Left hindlimb (tissue), 1 donor: ENCODE measurements at regions not wholly inside any gene's neighbourhood (a gene's known extent, or its start where the extent isn't known, plus 50 kb on each side); places are given as distances from the start of the nearest gene placed in this dataset.
"Not testable (repeated sequence)": the region's sequence is repeated elsewhere in the genome, so short reads cannot be mapped to it uniquely, and the experiment has no call there.

ENCODE experiments used
- DNase-seq: peaks from one replicate; pipeline ENCODE4 v3.0.0-alpha.2; 2018

DNA sequence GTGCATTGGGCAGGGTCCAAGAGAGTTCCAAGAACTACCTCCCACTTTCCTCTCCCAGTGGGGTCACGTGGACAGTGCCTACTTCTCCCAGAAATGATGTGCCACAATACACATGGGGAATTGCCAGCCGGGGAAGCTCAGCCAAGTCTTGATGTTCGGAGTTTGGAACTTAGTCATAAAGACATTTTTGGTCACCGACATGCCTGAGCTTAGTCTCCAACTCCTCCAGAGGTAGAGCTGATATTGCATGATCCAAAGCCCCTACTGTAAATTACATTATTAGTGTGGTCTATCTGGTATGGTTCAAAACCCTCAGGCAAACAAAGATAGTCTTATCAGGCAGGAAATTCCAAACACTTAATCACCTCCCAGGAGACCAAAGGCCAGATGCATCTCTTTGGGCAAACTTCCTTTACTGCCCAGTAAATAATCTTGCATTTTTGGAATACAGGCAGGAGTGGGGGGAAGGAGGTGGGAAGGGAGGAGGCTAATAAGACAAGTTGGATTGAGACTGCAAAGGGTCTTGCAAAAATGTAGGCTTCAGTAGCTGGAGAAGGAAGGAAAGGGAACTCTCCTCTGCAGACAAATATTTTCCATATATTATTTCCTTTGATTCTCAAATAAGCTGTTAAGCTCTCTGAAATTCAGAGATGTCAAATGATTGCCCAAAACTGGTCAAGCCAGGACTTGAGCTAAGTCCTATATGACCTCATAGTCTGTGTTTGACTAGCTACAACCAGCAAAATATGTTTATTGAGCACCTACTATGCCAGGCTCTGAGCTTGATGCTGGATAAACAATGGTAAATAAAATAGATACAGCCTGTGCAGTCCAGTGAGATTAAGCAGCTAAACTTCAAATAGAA, 99.4 kb downstream of the DRD1 start:
- no peak for DNase-seq

DNA sequence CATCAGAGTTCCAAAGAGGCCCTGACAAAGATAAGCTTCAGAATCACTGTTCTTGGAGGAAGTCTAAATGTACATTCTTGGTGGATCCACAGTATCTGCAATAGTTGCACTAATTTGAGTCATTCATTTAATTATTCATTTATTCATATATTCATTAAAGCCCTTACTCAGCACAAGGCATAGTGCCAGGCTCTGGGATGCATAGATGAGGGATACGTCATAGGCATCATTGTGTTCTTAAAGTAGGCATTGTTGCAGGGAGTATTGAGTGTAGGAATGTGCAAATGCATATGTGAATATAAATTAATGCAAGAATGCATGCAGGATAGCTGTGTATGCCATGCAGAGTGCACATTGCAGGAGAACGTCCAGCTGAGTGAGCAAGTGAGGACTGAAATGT, 100.7 kb downstream of the DRD1 start:
- no peak for DNase-seq

DNA sequence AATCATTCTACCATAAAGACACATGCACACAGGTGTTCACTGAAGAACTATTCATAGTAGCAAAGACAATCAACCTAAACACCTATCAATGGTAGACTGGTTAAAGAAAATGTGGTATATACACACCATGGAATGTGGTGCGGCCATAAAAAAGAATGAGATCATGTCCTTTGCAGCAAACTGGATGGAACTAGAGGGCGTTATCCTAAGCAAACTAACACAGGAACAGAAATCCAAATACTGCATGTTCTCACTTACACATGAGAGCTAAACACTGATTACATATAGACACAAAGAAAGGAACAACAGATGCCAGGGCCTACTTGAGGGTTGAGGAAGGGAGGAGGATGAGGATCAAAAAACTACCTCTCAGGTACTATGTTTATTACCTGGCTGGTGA, 103.8 kb downstream of the DRD1 start:
- no peak for DNase-seq

DNA sequence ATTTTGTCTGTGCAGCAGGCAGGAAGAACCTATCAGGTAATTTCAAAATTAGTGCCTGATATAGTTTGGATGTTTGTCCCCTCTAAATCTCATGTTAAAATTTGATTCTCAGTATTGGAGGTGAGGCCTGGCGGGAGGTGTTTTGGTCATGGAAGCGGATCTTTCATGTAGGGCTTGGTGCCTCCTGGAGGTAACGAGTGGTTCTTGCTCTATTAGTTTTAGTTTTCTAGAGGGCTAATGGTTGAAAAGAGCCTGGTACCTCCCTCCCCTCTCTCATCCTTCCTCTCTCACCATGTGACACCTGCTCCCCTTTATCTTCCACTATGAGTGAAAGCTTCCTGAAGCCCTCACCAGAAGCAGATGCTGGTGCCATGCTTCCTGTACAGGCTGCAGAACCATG, 106.3 kb downstream of the DRD1 start:
- no peak for DNase-seq

DNA sequence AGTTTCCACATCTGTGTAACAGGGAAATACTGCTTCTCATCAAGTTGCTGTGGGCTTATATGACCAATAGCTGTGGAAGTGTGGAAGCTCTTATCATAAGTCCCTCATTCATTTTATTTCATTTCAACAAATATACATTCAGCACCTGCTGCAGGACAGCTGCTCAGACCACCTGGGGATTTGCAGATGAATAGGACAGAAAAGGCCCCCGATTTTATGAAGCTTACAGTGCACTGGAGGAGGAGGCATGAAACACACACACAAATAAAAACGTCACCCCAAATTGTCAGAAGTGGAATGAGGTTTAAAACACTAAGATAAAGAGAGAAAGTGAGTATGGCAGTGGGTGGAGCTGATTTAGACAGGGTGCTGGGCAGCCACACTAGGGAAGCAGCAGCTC, 107.2 kb downstream of the DRD1 start:
- DNase-seq, result no peak

DNA sequence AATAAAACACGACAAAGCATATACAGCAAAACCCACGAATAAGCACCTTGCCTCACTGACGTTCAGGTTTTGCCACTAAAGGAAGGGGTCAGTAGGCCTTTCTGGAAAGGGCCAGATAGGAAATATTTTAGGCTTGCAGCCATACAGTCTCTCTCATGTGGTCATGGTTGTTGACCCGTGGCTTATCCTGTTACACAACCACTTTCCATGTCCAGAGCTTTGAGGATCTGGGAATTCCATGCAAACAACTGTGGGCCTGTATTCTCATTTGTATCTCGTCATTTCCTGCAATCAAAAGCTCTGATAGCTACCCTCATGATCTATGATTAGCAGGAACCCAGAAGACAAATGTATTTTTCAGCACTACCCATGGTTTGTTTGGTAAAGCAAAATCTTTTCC, 108.3 kb downstream of the DRD1 start:
- DNase-seq, result no peak

DNA sequence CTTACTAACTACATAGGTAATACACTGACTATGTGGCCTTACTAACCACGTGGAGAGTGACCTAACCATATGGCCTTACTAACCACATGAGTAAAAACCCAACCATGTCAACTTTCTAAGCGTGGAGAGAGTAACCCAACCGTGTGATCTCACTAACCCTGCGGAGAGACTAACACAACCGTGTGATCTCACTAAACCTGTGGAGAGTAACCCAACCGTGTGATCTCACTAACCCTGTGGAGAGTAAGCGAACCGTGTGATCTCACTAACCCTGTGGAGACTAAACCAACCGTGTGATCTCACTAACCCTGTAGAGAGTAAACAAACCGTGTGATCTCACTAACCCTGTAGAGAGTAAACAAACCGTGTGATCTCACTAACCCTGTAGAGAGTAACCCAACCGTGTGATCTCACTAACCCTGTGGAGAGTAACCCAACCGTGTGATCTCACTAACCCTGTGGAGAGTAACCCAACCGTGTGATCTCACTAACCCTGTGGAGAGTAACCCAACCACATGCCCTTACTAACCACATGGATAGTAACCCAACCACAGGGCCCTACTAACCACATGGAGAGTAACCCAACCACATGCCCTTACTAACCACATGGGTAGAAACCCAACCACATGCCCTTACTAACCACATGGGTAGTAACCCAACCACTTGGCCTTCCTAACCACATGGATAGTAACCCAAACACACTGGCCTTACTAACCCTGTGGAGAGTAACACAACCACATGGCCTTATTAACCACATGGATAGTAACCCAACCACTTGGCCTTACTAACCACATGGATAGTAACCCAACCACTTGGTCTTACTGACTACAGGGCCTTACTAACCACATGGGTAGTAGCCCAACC, 112.6 kb downstream of the DRD1 start:
- not testable (repeated sequence) for DNase-seq

DNA sequence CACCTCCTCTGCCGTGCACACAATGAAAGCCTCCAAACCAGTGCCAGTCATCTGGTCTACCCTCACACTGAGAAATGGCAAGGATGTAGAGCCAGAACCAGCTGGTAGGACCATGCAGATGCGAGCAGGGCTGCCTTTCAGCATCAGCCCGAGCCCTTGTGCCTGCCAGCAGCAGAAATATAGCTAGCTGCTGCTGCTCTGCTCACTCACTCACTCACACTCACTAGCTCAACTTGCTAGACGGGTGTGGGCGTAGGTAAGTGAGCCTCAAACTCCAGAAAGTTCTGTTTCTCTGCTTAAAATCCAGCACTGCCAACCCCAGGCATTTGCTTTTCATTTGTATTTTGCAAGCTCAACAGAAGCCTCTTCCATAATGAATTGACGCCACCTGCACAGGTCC, 114.0 kb downstream of the DRD1 start:
- DNase-seq, result no peak

DNA sequence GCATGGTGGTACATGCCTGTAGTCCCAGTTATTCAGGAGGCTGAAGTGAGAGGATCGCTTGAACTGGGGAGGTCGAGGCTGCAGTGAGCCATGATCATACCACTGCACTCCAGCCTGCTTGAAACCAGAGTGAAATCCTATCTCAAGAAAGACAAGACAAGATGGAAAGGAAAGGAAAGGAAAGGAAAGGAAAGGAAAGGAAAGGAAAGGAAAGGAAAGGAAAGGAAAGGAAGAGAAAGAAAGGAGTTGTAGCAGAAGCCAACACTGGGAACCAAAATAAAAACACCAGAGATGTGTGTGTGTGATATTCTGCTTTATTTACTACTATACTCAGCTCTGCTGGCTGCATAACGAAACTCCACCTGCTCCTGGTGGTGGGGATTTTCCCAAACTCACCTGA, 115.3 kb downstream of the DRD1 start:
- no peak for DNase-seq

DNA sequence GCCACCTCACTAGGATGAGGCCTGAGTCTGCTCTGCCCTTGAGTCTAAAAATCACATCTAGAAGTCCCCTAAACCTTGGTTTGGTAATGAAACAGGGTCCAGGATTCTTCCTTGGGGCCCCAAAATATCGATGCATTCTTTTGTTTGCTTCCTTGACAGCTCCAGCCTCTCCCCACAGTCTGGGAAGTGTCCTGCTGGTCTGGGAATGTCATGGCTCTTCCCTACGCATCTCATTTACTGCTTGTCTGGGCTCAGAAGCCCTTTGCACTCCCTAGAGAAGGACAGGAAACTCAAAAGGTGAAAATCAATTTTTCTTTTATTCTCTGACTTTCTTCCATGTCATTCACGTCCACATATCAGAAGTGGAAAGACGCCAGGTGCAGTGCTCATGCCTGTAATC, 115.8 kb downstream of the DRD1 start:
- no peak for DNase-seq

DNA sequence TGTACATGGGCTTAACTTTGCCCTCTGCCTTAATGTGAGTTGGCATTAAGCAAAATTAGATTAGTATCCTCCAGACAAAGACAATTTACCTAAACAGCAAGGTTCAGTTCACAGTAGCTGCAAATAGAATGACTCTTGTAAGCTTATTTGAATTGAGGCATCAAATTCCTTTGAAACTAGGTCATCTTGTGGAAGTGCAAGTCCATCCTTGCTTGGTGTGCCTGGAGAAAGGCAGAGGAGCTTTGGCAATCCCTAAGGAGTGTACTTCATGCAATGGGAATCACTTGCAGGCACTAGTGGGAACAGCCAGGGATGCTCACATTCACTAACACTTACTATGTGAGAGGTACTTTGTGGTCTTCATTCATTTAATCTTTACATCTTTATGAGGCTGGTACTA, 118.3 kb downstream of the DRD1 start:
- no peak for DNase-seq

DNA sequence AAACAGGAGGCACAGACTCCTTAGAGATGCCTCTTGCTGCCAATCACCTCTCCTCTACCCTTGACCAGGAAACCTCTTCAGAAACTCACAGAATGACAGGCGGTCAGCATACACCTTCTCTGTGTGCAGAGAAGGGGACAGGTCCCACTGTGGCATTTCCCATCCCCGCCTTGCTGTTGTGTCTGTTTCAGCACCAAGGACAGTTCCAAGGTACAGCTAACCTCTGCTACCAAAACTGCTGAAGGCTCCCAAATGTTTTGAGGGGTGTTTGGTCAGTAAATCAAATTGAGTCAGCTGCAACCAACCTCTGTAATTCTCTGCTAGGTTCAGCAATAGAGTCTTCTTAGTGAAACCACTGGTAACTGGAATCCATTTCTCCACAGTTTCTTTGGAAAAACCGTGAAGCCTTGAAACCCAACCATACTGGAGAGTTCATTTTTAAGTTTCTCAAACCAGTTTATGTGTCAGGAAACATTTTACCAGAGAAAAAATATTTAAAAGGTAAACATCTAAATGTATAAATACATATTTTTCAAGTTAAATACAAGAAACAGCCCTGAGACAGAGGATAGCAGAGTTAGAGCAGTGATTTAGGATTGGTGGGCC, 122.0 kb downstream of the DRD1 start:
- no peak for DNase-seq

DNA sequence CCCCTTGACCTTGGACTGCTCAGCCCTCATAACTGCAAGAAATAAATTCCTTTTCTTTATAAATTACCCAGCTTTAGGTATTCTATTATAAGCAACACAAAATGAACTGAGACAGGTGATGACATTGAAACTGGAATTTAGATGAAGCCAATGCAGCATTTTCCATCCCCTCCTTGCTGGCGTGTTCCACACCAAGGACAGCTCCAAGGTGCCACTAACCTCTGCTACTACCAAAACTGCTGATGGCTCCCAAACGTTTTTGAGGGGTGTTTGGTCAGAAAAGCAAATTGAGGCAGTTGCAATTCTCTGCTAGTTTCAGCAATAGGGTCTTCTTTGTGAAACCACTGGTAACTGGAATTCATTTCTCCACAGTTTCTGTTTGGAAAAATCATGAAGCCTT, 124.8 kb downstream of the DRD1 start:
- no peak for DNase-seq

DNA sequence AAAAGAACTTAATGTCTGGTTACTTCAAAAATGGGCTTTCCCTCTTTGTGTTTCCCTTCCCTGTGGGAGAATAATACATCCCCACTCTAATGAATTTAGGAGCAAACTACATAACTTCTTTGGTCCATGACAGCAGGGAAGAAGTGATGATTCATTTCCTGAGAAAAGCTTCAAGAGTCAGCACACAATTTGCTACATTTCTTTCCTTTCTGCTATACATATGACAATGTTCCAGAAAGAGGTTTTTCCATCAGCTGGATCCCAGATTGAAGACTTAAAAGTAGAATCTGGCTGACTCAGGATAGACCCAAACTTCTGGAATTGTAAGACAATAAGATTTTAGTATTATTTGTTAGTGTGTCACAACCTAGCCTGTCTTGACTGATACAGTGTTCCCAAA, 126.1 kb downstream of the DRD1 start:
- no peak for DNase-seq

DNA sequence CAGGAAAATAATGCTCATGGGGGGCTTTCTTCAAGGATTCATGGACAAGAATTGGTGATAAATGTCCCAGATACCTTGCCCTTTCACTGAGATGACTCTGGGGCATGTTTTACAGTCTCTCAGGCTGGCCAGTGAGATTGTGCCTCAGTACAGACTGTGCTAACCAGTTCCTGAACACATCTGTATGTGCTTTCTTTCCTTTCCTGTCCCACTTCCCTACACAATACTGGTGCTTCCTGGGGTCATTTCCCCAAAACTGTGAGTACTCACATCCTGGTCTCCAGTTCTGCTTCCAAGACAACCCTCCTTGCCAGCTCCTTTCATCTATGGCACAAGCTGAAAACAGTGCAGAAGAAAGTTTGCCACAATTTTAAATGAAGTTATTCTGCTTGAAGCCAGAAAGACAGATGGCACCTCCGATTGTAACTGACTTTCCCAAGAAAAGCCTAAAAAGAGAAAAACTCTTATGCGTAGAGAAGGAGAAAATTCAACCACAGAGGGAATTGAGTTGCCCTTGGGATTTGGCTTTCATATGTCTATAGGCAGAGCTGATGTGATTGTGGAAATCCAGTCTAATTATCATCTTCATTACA, 134.7 kb downstream of the DRD1 start:
- DNase-seq, result no peak

DNA sequence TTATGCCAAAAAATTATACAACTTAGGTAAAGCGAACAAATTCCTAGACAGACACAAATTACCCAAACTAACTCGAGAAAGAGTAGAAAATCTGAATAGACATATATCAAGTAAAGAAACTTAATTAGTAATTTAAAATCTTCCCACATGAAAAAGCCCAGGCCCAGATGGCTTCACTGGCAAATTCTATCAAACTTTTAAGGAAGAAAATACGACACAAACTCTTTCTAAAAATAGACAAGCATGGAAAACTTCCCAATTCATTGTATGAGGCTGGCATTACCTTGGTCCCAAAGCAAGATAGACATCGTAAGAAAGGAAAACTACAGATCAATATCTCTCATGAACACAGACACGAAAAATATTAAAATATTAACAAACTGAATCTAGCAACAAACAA, 135.3 kb downstream of the DRD1 start:
- DNase-seq, result no peak

DNA sequence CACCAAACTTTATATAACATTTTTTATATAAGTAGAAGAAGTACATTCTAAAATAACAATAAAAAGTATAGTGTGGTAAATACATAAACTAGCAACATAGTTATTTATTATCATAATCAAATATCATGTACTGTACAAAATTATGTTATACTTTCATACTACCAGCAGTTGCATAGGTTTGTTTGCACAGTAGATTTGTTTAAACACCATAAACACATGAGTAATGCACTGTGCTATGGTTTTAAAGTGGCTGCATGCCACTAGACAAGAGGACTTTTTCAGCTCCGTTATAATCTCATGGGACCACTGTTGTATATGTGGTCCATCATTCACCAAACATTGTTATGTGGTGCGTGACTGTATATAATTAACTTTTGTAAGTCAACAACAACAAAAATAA, 137.6 kb downstream of the DRD1 start:
- no peak for DNase-seq

DNA sequence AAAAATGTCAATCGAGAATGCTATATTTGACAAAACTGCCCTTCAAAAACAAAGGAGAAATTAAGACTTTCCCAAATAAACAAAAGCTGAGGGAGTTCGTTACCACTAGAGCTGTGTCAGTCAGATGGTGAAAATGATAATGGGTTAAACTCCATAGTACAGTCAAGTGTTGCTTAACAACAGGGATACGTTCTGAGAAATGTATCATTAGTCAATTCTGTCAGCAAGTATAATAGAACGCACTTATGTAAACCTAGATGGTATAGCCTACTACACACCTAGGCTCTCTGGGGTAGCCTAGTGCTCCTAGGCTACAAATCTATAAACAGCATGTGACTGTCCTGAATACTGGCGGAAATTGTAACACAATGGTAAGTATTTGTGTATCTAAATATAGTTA, 138.7 kb downstream of the DRD1 start:
- no peak for DNase-seq

DNA sequence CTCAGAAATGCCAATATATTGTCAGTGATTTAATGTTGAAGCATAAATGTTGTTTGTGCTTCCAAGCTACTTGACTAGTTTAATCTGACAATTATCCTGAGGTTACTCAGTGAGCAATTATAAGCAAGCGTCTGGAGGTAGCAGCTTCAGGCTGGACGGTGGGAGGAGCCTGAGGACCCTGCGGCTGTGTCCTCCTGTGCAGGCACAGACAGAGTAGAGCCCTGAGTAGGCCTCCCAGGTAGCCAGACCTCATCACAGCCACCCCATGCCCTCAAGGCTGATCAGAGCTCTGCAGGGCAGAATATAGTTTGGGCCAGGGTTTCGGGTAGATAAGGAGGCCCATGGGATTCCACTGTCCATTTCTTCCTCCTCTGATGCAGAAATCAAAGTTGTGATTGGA, 153.6 kb downstream of the DRD1 start:
- no peak for DNase-seq

DNA sequence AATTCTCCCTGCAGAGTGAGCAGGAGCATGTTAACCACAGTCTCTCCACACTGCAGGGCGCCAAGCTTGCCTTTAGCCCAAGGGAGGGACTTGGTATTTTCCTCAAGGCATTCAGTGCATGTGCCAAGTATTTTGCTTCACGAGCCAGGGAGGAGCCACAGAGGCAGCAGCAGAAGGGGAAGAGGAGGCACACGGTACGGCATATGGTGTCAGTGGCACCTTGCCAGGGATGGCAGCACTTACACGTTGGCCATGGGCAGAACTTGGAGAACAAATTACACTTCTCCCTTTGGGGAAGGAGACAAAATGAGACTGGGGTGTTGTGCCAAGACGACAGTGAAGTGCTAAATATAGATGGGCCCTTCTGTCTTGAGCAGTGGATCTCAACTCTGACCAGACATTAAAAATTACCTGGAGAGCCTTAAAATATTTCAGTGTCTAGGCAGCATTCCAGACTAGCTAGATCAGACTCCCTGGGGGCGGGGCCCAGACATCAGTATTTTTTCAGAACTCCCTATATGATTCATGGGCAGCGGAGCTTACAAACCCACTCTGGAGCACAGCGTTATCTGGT, 155.8 kb downstream of the DRD1 start:
- no peak for DNase-seq

DNA sequence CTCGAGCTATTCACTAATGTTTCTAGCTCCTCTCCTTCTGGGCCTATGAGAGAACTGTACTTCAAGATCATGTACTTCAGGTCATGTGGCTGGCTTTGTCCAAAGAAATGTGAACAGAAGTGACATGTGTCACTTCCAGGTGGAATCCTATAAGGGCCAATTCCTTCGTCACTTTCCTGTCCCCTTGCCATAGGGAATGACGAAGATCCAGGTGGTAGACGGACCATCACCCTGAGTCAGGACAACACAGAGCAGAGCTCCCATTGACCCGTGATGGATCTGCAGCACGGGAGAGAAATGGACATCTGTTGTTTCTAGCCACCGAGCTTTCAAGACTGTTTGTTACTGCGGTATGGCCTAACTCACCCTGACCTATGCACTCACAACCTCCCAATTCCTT, 157.0 kb downstream of the DRD1 start:
- DNase-seq, result no peak

DNA sequence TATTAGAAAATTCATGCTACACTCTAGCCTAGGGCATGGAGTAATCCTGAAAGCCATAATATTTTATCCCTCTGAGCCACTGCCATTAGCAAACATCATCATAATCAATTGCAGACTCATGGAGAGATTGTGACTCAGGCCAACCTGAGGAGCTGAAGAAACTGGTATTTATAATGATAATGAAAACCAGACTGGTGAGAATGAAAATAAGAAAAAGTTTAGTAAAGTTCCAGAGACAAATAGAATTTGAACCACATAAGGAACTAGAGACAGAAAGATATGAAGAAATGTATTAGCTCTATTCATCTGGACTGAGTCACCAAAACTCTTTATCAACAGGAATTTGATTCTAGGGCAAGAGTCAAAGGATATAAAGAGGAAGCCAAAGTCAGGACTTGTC, 158.7 kb downstream of the DRD1 start:
- DNase-seq, result no peak

DNA sequence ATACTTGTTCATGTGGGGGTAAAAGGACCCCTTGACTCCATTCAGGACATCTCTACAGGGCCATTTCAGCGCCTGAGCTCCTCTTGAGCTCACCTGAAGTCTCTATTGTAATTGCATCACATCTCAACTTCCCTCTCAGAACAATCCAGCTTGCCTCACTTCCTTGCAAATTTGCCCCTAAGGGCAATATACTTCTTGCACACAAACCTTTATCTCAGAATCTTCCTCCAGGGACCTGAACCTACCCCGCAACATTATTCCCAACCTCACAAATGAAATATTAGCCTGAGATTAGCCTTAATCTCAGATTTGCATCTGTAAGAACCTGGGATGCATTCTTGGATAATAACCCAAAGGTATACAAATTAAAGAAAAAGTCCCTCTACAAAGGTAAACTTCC, 159.2 kb downstream of the DRD1 start:
- no peak for DNase-seq
